Astrocyte (in vitro differentiated cells and primary cell): ENCODE measurements at regions not wholly inside any gene's neighbourhood (a gene's known extent, or its start where the extent isn't known, plus 50 kb on each side); places are given as distances from the start of the nearest gene placed in this dataset.

Experiments
- DNase-seq: peaks from one replicate; pipeline ENCODE4 v3.0.0-alpha.2; 2010; ENCODE audit warnings: low read depth
- FAIRE-seq: peaks from 2 replicates; lab custom pipeline; 2011; peaks lifted over from hg19 to GRCh38; lab: Jason Lieb, UNC
- H2AFZ ChIP-seq: 2 replicates; pipeline ENCODE4 v1.6.0; 2012; ENCODE audit warnings: low read depth, low read length, inconsistent platforms
- H3K27ac ChIP-seq: 2 replicates; pipeline ENCODE4 v1.5.1; 2011; ENCODE audit warnings: low read depth, low read length, inconsistent platforms
- H3K27me3 ChIP-seq: 2 replicates; pipeline ENCODE4 v1.6.0; 2011; ENCODE audit warnings: low read length, inconsistent platforms; ENCODE audit not compliant: insufficient read depth
- H3K36me3 ChIP-seq: 2 replicates; pipeline ENCODE4 v1.5.1; 2011; ENCODE audit warnings: low read length, inconsistent platforms; ENCODE audit not compliant: insufficient read depth
- H3K4me1 ChIP-seq: 2 replicates; pipeline ENCODE4 v1.5.1; 2011; ENCODE audit warnings: low read length, inconsistent platforms; ENCODE audit not compliant: insufficient read depth
- H3K4me2 ChIP-seq: 2 replicates; pipeline ENCODE4 v1.6.0; 2012; ENCODE audit warnings: low read length, inconsistent platforms
- H3K4me3 ChIP-seq: 2 replicates; pipeline ENCODE4 v1.5.1; 2011; ENCODE audit warnings: low read depth, mild to moderate bottlenecking, low read length, inconsistent platforms; ENCODE audit not compliant: insufficient read depth
- H3K79me2 ChIP-seq: 2 replicates; pipeline ENCODE4 v1.6.0; 2012; ENCODE audit warnings: mild to moderate bottlenecking, low read length, inconsistent platforms; ENCODE audit not compliant: insufficient read depth
- H3K9ac ChIP-seq: 2 replicates; pipeline ENCODE4 v1.6.0; 2012; ENCODE audit warnings: mild to moderate bottlenecking, low read length, inconsistent platforms
- H3K9me3 ChIP-seq: 2 replicates; pipeline ENCODE4 v1.5.1; 2012; ENCODE audit warnings: low read depth, mild to moderate bottlenecking, low read length, inconsistent platforms; ENCODE audit not compliant: insufficient read depth
- H4K20me1 ChIP-seq: 2 replicates; pipeline ENCODE4 v1.6.0; 2012; ENCODE audit warnings: low read length, inconsistent platforms; ENCODE audit not compliant: insufficient read depth
- H3K27ac Mint-ChIP-seq: one replicate; pipeline ENCODE4 v1.8.0; 2021; ENCODE audit warnings: mild to moderate bottlenecking, mixed read lengths; ENCODE audit not compliant: unreplicated experiment
- H3K27me3 Mint-ChIP-seq: one replicate; pipeline ENCODE4 v1.8.0; 2021; ENCODE audit warnings: low read depth, mixed read lengths; ENCODE audit not compliant: unreplicated experiment
- H3K36me3 Mint-ChIP-seq: one replicate; pipeline ENCODE4 v1.8.0; 2021; ENCODE audit warnings: low read depth, mixed read lengths; ENCODE audit not compliant: unreplicated experiment
- H3K4me1 Mint-ChIP-seq: one replicate; pipeline ENCODE4 v1.8.0; 2021; ENCODE audit warnings: low read depth, mixed read lengths; ENCODE audit not compliant: unreplicated experiment
- H3K4me3 Mint-ChIP-seq: one replicate; pipeline ENCODE4 v1.8.0; 2021; ENCODE audit warnings: mild to moderate bottlenecking, moderate library complexity, mixed read lengths; ENCODE audit not compliant: unreplicated experiment
- H3K9me3 Mint-ChIP-seq: one replicate; pipeline ENCODE4 v1.8.0; 2021; ENCODE audit warnings: mild to moderate bottlenecking, mixed read lengths; ENCODE audit not compliant: unreplicated experiment
- CTCF ChIP-seq: IDR thresholded peaks from 2 replicates; pipeline ENCODE4 v1.5.1; 2011; ENCODE audit warnings: low read depth, mild to moderate bottlenecking, inconsistent platforms, low read length, moderate library complexity; ENCODE audit not compliant: insufficient read depth
- EZH2 ChIP-seq: IDR thresholded peaks from 2 replicates; pipeline ENCODE4 v1.6.1; 2012; ENCODE audit warnings: mild to moderate bottlenecking, low read length, inconsistent platforms; ENCODE audit not compliant: insufficient read depth

- Histone ChIP-seq H3K36me3 (no peaks in the 10 kb centered on the region), H3K79me2 (no peaks in the 10 kb centered on the region), H3K4me1 (no peaks in the 10 kb centered on the region), H3K27ac (no peak overlapping the region), H2AFZ (no peak overlapping the region), H3K9ac (no peak overlapping the region), H3K27me3 (no peaks in the 10 kb centered on the region), H3K9me3 (peaks cover 8% of the 10 kb centered on the region), H4K20me1 (no peaks in the 10 kb centered on the region), H3K4me3 (no peak overlapping the region), H3K4me2 (no peak overlapping the region)
- no peaks in the 10 kb centered on the region for H3K27me3 Mint-ChIP-seq
- no peak overlapping the region for H3K4me3 Mint-ChIP-seq
- no peak for TF ChIP-seq CTCF
- TF ChIP-seq EZH2: no peak
- no peak overlapping the region for H3K27ac Mint-ChIP-seq
- peaks cover 29% of the 10 kb centered on the region for H3K9me3 Mint-ChIP-seq
- no peaks in the 10 kb centered on the region for H3K4me1 Mint-ChIP-seq
- FAIRE-seq: no peak
- H3K36me3 Mint-ChIP-seq: no peaks in the 10 kb centered on the region
- DNase-seq: no peak
These were observed 1565.5 kb downstream of the UQCRFS1 start for GRCh38 chr19:27647423-27647822.

GRCh38 chr19:27635401-27635800 is 1577.5 kb downstream of the UQCRFS1 start:
- Mint-ChIP-seq H3K4me3 (no peak overlapping the region), H3K36me3 (no peaks in the 10 kb centered on the region), H3K4me1 (no peaks in the 10 kb centered on the region), H3K9me3 (peaks cover 13% of the 10 kb centered on the region), H3K27me3 (no peaks in the 10 kb centered on the region), H3K27ac (no peak overlapping the region)
- no peak overlapping the region for H3K4me3 ChIP-seq
- H3K27ac ChIP-seq: no peak overlapping the region
- H3K4me2 ChIP-seq: no peak overlapping the region
- H2AFZ ChIP-seq: no peak overlapping the region
- H3K9ac ChIP-seq: no peak overlapping the region
- no peaks in the 10 kb centered on the region for H3K9me3 ChIP-seq
- no peaks in the 10 kb centered on the region for H3K79me2 ChIP-seq
- FAIRE-seq: no peak
- no peaks in the 10 kb centered on the region for H4K20me1 ChIP-seq
- no peaks in the 10 kb centered on the region for H3K4me1 ChIP-seq
- no peaks in the 10 kb centered on the region for H3K36me3 ChIP-seq
- H3K27me3 ChIP-seq: no peaks in the 10 kb centered on the region
- TF ChIP-seq EZH2 (no peak), CTCF (no peak)
- no peak for DNase-seq

- Histone ChIP-seq H3K4me2 (no peak overlapping the region), H3K4me1 (no peaks in the 10 kb centered on the region), H3K27me3 (no peaks in the 10 kb centered on the region), H3K79me2 (no peaks in the 10 kb centered on the region), H3K9me3 (peaks cover 2% of the 10 kb centered on the region), H3K9ac (no peak overlapping the region), H2AFZ (no peak overlapping the region), H4K20me1 (no peaks in the 10 kb centered on the region), H3K27ac (no peak overlapping the region), H3K36me3 (no peaks in the 10 kb centered on the region), H3K4me3 (no peak overlapping the region)
- H3K36me3 Mint-ChIP-seq: no peaks in the 10 kb centered on the region
- peaks cover 27% of the 10 kb centered on the region for H3K9me3 Mint-ChIP-seq
- DNase-seq: no peak
- no peak overlapping the region for H3K27ac Mint-ChIP-seq
- H3K27me3 Mint-ChIP-seq: no peaks in the 10 kb centered on the region
- FAIRE-seq: no peak
- TF ChIP-seq CTCF (no peak), EZH2 (no peak)
- H3K4me3 Mint-ChIP-seq: no peak overlapping the region
- no peaks in the 10 kb centered on the region for H3K4me1 Mint-ChIP-seq
These were observed 1594.9 kb downstream of the UQCRFS1 start for GRCh38 chr19:27618006-27618405.
